ENCODE measurements at regions not wholly inside any gene's neighbourhood (a gene's known extent, or its start where the extent isn't known, plus 50 kb on each side); places are given as distances from the start of the nearest gene placed in this dataset.

DNA sequence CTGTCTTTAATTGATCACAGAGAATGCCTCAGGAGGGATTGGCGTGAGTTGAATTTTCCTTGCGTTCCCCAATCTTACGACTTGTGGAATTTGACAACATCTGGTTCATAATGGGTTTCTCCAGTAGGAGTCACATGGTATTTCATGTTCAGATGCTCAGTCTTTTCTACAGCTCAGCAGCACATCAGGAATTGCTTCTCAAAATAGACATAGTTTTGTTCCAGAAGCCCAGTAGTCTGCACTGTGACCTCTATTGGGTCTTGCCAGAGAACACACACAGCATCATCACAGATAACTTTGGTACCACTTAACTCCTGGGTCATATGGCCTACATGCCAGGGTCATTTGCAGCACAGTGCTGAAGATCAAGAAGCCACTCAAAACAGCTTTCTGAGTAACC, 282.5 kb upstream of the HTR2A start:
- ChIA-PET CTCF (no interaction called here), POLR2A (no interaction called here)
- Histone ChIP-seq H3K4me3 (ENCODE audit: low read length) (no peak overlapping the region), H3K27me3 (ENCODE audit: control insufficient read depth in 2 of 2, insufficient read depth in 2 of 2, low read length in 2 of 2) (no peaks in the 10 kb centered on the region), H3K27ac (ENCODE audit: low read depth, low read length) (no peak overlapping the region), H3K9me3 (ENCODE audit: control insufficient read depth in 2 of 3, low read length in 3 of 3) (no peaks in the 10 kb centered on the region), H3K36me3 (ENCODE audit: control insufficient read depth in 2 of 3, insufficient read depth in 3 of 3, low read length in 3 of 3) (no peaks in the 10 kb centered on the region), H3K4me1 (ENCODE audit: control insufficient read depth in 2 of 2, insufficient read depth in 2 of 2, low read length in 2 of 2) (no peaks in the 10 kb centered on the region)
- H3K9me3 Mint-ChIP-seq: peaks cover 0 to 5% (median 0%) of the 10 kb centered on the region in 11 donors
- intact Hi-C loops (cut with micrococcal nuclease): no loop called here
- H3K4me3 Mint-ChIP-seq: no peak overlapping the region
- no peaks in the 10 kb centered on the region for H3K36me3 Mint-ChIP-seq
- no peak for DNase-seq
- peaks cover 0 to 30% (median 11%) of the 10 kb centered on the region in 5 donors for H3K27me3 Mint-ChIP-seq
- ATAC-seq: no peak
- H3K4me1 Mint-ChIP-seq: peaks cover 0 to 1% (median 0%) of the 10 kb centered on the region in 7 donors
- no peak overlapping the region for H3K27ac Mint-ChIP-seq

DNA sequence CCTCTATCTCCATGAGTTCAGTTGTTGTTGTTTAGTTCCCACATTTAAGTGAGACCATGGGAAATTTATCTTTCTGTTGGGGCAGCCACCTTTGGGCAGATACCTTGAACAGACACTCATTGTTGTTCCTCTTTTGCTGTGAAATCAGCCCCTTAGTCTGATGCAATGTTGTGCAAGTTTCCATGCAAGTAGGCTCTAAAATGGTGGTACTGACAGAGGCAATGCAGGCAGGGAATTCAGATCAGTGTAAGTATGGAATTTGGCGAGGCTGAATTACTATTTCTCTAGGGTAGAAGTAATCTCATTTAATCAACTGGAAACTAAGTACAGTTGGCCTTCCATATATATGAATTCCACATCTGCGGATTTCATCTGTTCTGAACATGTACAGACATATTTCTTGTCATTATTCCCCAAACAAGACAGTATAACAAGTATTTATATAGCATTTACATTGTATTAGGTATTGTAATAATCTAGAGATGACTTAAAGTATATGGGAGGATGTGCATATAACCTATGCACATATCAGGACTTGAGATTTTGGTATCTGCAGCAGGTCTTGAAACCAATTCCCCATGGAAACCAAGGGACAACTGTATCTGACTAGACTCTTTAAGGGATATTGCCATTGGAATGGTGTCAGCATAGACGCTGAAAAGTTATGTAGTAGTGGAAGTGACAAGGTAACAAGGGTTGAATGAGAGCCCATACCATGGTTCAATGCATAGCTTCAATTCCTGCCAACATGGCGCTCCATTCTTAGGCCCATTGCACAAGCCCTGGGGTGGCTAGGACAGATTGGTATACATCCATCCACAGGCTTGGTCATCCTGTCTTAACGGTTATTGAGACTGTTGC, 281.5 kb upstream of the HTR2A start:
- POLR2A ChIA-PET: no interaction called here
- H3K27ac Mint-ChIP-seq: no peak overlapping the region
- peaks cover 0 to 5% (median 0%) of the 10 kb centered on the region in 11 donors for H3K9me3 Mint-ChIP-seq
- no peak for ATAC-seq
- intact Hi-C loops (cut with micrococcal nuclease): no loop called here
- H3K4me1 ChIP-seq (ENCODE audit: control insufficient read depth in 2 of 2, insufficient read depth in 2 of 2, low read length in 2 of 2): no peaks in the 10 kb centered on the region
- H3K36me3 ChIP-seq (ENCODE audit: control insufficient read depth in 2 of 3, insufficient read depth in 3 of 3, low read length in 3 of 3): no peaks in the 10 kb centered on the region
- H3K4me3 Mint-ChIP-seq: no peak overlapping the region
- no peaks in the 10 kb centered on the region for H3K9me3 ChIP-seq (ENCODE audit: control insufficient read depth in 2 of 3, low read length in 3 of 3)
- no peaks in the 10 kb centered on the region for H3K36me3 Mint-ChIP-seq
- no peaks in the 10 kb centered on the region for H3K27me3 ChIP-seq (ENCODE audit: control insufficient read depth in 2 of 2, insufficient read depth in 2 of 2, low read length in 2 of 2)
- H3K4me3 ChIP-seq (ENCODE audit: low read length): no peak overlapping the region
- H3K27me3 Mint-ChIP-seq: peaks cover 0 to 22% (median 11%) of the 10 kb centered on the region in 5 donors
- CTCF ChIA-PET: no interaction called here
- peaks cover 0 to 1% (median 0%) of the 10 kb centered on the region in 7 donors for H3K4me1 Mint-ChIP-seq
- DNase-seq: no peak
- H3K27ac ChIP-seq (ENCODE audit: low read depth, low read length): no peak overlapping the region

DNA sequence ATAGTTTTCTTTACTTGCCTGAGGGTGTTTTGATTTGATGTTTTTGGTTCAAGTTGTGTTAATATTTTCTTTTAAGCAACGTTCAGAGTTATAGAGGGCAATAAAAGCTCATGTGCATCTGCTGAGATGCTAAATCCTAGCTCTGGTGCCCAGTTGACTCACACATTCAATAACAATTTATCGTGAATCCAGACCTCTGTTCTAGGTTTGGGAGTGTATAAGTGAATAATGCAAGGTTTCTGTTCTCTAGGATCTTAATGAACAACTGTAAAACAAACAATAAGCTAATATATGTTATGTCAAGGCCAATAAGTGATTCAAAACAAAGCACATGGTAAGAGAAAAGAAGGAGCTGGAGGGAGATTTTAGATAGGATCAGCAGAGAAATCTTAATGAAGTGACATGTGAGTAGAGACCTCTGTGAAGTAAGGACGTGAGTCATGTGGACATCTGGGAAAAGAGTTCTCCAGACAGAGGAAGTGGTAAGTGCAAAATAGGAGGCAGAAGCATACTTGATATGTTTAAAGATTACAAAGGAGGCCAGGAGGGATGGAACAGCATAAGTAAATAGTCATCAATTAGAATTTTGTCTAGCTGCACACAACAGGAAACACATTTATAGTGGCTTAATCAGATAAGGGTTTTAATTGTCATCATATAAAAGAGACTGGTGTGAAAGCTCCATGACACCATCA, 278.5 kb upstream of the HTR2A start:
- ATAC-seq (no peak), DNase-seq (no peak)
- no peak overlapping the region for H3K4me3 Mint-ChIP-seq
- POLR2A ChIA-PET: no interaction called here
- H3K27me3 Mint-ChIP-seq: peaks cover 0 to 6% (median 0%) of the 10 kb centered on the region in 5 donors
- no peaks in the 10 kb centered on the region for H3K36me3 Mint-ChIP-seq
- Histone ChIP-seq H3K4me1 (ENCODE audit: control insufficient read depth in 2 of 2, insufficient read depth in 2 of 2, low read length in 2 of 2) (no peaks in the 10 kb centered on the region), H3K27me3 (ENCODE audit: control insufficient read depth in 2 of 2, insufficient read depth in 2 of 2, low read length in 2 of 2) (no peaks in the 10 kb centered on the region), H3K36me3 (ENCODE audit: control insufficient read depth in 2 of 3, insufficient read depth in 3 of 3, low read length in 3 of 3) (no peaks in the 10 kb centered on the region), H3K4me3 (ENCODE audit: low read length) (no peak overlapping the region), H3K9me3 (ENCODE audit: control insufficient read depth in 2 of 3, low read length in 3 of 3) (no peaks in the 10 kb centered on the region), H3K27ac (ENCODE audit: low read depth, low read length) (no peak overlapping the region)
- peaks cover 0 to 1% (median 0%) of the 10 kb centered on the region in 7 donors for H3K4me1 Mint-ChIP-seq
- H3K9me3 Mint-ChIP-seq: peaks cover 0 to 4% (median 0%) of the 10 kb centered on the region in 11 donors
- CTCF ChIA-PET: no interaction called here
- intact Hi-C loops (cut with micrococcal nuclease): no loop called here
- H3K27ac Mint-ChIP-seq: no peak overlapping the region

DNA sequence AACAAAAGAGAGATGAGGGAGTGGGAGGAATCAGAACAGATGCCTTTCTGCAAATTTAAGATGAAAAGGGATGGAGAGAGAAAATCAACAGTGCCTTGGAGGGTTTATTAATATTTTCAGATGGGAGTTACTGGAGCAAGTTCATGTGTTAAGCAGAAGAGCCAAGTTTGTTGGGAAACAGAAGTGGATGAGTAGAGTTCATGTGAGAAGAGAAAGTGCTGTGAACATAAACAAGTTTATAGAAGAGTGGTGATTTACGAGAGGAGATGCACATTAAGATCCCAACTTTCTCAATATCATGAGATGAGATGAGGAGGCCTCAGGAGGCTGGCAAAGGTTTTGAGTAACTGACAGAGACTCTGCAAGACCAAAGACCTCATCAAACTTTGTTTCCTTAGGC, 274.1 kb upstream of the HTR2A start:
- H3K9me3 Mint-ChIP-seq: no peaks in the 10 kb centered on the region
- no peaks in the 10 kb centered on the region for H3K36me3 Mint-ChIP-seq
- H3K4me1 ChIP-seq (ENCODE audit: control insufficient read depth in 2 of 2, insufficient read depth in 2 of 2, low read length in 2 of 2): no peaks in the 10 kb centered on the region
- intact Hi-C loops (cut with micrococcal nuclease): no loop called here
- no peak overlapping the region for H3K27ac ChIP-seq (ENCODE audit: low read depth, low read length)
- H3K27me3 Mint-ChIP-seq: peaks cover 0 to 6% (median 0%) of the 10 kb centered on the region in 5 donors
- no peaks in the 10 kb centered on the region for H3K4me1 Mint-ChIP-seq
- CTCF ChIA-PET: no interaction called here
- ATAC-seq (no peak), DNase-seq (no peak)
- no peak overlapping the region for H3K27ac Mint-ChIP-seq
- H3K9me3 ChIP-seq (ENCODE audit: control insufficient read depth in 2 of 3, low read length in 3 of 3): no peaks in the 10 kb centered on the region
- H3K36me3 ChIP-seq (ENCODE audit: control insufficient read depth in 2 of 3, insufficient read depth in 3 of 3, low read length in 3 of 3): no peaks in the 10 kb centered on the region
- no peak overlapping the region for H3K4me3 Mint-ChIP-seq
- no peaks in the 10 kb centered on the region for H3K27me3 ChIP-seq (ENCODE audit: control insufficient read depth in 2 of 2, insufficient read depth in 2 of 2, low read length in 2 of 2)
- POLR2A ChIA-PET: no interaction called here
- H3K4me3 ChIP-seq (ENCODE audit: low read length): no peak overlapping the region

DNA sequence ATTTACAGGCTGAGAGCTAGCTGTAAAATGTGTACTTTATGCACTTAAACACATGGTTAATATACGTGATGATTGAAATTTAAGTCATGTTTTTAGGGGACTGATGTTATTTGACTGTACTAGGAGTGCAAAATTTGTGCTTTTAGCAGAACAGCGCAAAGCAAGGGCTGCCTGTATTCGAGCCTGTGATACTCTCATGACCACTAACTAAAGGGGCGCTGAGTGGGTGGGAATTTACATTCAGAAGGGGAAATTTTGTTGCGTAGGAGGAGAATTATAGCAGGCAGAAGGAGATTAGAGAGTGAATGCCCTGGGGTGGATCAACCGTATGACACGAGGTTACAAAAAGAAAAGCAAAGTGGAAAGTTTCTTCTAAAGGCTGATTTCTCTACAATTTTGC, 271.8 kb upstream of the HTR2A start:
- intact Hi-C loops (cut with micrococcal nuclease): no loop called here
- ATAC-seq (no peak), DNase-seq (no peak)
- H3K4me3 Mint-ChIP-seq: no peak overlapping the region
- no peaks in the 10 kb centered on the region for H3K36me3 Mint-ChIP-seq
- no peaks in the 10 kb centered on the region for H3K4me1 ChIP-seq (ENCODE audit: control insufficient read depth in 2 of 2, insufficient read depth in 2 of 2, low read length in 2 of 2)
- POLR2A ChIA-PET: no interaction called here
- H3K9me3 Mint-ChIP-seq: no peaks in the 10 kb centered on the region
- CTCF ChIA-PET: no interaction called here
- H3K27me3 ChIP-seq (ENCODE audit: control insufficient read depth in 2 of 2, insufficient read depth in 2 of 2, low read length in 2 of 2): no peaks in the 10 kb centered on the region
- no peak overlapping the region for H3K27ac Mint-ChIP-seq
- no peaks in the 10 kb centered on the region for H3K4me1 Mint-ChIP-seq
- no peak overlapping the region for H3K4me3 ChIP-seq (ENCODE audit: low read length)
- no peaks in the 10 kb centered on the region for H3K36me3 ChIP-seq (ENCODE audit: control insufficient read depth in 2 of 3, insufficient read depth in 3 of 3, low read length in 3 of 3)
- no peaks in the 10 kb centered on the region for H3K9me3 ChIP-seq (ENCODE audit: control insufficient read depth in 2 of 3, low read length in 3 of 3)
- no peaks in the 10 kb centered on the region for H3K27me3 Mint-ChIP-seq
- H3K27ac ChIP-seq (ENCODE audit: low read depth, low read length): no peak overlapping the region

DNA sequence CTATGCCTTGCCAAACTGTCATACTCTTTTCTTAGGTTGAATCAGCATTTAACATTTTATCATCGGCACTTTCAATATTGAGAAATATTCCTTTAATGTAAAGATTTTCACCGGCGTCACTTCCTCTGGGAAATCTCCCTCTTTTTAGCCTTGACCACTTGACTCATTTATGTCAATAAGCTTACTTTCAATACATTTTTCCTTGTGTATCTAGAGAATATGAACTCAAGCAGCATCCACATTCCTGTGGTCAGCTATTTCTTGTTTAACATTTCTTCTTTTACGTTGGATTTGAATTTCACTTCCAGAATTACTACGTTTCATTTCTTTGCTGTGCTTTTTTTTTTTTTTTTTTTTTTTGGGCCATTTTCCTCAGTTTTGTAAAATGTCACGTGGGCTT, 271.2 kb upstream of the HTR2A start:
- ChIA-PET CTCF (no interaction called here), POLR2A (no interaction called here)
- Histone ChIP-seq H3K27me3 (ENCODE audit: control insufficient read depth in 2 of 2, insufficient read depth in 2 of 2, low read length in 2 of 2) (no peaks in the 10 kb centered on the region), H3K4me1 (ENCODE audit: control insufficient read depth in 2 of 2, insufficient read depth in 2 of 2, low read length in 2 of 2) (no peaks in the 10 kb centered on the region), H3K36me3 (ENCODE audit: control insufficient read depth in 2 of 3, insufficient read depth in 3 of 3, low read length in 3 of 3) (no peaks in the 10 kb centered on the region), H3K9me3 (ENCODE audit: control insufficient read depth in 2 of 3, low read length in 3 of 3) (no peaks in the 10 kb centered on the region), H3K4me3 (ENCODE audit: low read length) (no peak overlapping the region), H3K27ac (ENCODE audit: low read depth, low read length) (no peak overlapping the region)
- no peak overlapping the region for H3K4me3 Mint-ChIP-seq
- H3K36me3 Mint-ChIP-seq: no peaks in the 10 kb centered on the region
- intact Hi-C loops (cut with micrococcal nuclease): no loop called here
- H3K27ac Mint-ChIP-seq: no peak overlapping the region
- no peaks in the 10 kb centered on the region for H3K9me3 Mint-ChIP-seq
- no peak for ATAC-seq
- H3K4me1 Mint-ChIP-seq: no peaks in the 10 kb centered on the region
- DNase-seq: no peak
- H3K27me3 Mint-ChIP-seq: no peaks in the 10 kb centered on the region

DNA sequence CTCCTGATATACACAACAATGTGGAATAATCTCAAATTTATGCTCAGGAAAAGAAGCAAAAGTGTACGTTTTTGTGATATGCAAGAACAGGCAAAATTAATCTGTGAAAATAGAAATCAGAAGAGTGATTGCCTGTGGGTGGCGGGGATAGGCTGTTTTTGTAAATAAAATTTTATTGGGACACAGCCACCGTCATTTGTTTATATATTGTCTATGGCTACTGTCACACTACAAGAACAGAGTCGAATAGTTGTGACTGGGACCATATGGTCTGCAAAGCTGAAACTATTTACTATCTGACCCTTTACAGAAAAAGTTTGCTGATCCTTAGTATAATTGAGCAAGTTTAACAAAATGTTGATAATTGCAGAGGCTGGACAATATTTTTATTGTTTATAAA, 269.5 kb upstream of the HTR2A start:
- ChIA-PET POLR2A (no interaction called here), CTCF (no interaction called here)
- Histone ChIP-seq H3K36me3 (ENCODE audit: control insufficient read depth in 2 of 3, insufficient read depth in 3 of 3, low read length in 3 of 3) (no peaks in the 10 kb centered on the region), H3K27me3 (ENCODE audit: control insufficient read depth in 2 of 2, insufficient read depth in 2 of 2, low read length in 2 of 2) (no peaks in the 10 kb centered on the region), H3K27ac (ENCODE audit: low read depth, low read length) (no peak overlapping the region), H3K4me1 (ENCODE audit: control insufficient read depth in 2 of 2, insufficient read depth in 2 of 2, low read length in 2 of 2) (no peaks in the 10 kb centered on the region), H3K9me3 (ENCODE audit: control insufficient read depth in 2 of 3, low read length in 3 of 3) (no peaks in the 10 kb centered on the region), H3K4me3 (ENCODE audit: low read length) (no peak overlapping the region)
- H3K4me3 Mint-ChIP-seq: no peak overlapping the region
- intact Hi-C loops (cut with micrococcal nuclease): no loop called here
- H3K36me3 Mint-ChIP-seq: no peaks in the 10 kb centered on the region
- no peaks in the 10 kb centered on the region for H3K4me1 Mint-ChIP-seq
- H3K27me3 Mint-ChIP-seq: peaks cover 0 to 8% (median 0%) of the 10 kb centered on the region in 5 donors
- DNase-seq: no peak
- no peak for ATAC-seq
- H3K27ac Mint-ChIP-seq: no peak overlapping the region
- H3K9me3 Mint-ChIP-seq: peaks cover 0 to 2% (median 0%) of the 10 kb centered on the region in 11 donors

All from naive thymus-derived CD4-positive, alpha-beta T cell (primary cell).